ENCODE measurements at regions not wholly inside any gene's neighbourhood (a gene's known extent, or its start where the extent isn't known, plus 50 kb on each side); places are given as distances from the start of the nearest gene placed in this dataset.

DNA sequence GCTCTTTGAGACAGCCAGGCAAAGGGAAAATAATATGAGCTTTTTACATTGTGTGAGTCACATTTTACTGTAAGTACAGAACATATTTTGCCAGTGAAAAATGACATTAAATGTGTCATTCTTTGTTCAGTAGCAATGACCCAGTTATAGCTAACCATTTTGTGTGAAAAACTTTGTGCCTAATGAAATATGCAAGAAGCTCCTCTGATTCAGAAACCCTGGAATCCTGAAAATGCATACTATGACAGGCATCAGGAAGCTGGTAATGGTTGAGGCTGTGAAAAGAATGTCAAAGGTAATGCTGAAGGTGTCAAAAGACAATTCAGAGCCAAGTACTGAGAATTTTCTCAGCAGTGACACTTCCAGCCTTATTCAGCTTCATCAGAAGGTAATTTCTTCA, 549.5 kb upstream of the SMIM31 start:
- DNase-seq (no peak), ATAC-seq (no peak)
- Mint-ChIP-seq H3K36me3 (no peaks in the 10 kb centered on the region), H3K4me3 (no peak overlapping the region), H3K9me3 (peaks cover 9 to 16% of the 10 kb centered on the region in 2 donors), H3K4me1 (no peaks in the 10 kb centered on the region), H3K27ac (no peak overlapping the region), H3K27me3 (ENCODE audit: low read depth in 2 of 2) (no peaks in the 10 kb centered on the region)
- Histone ChIP-seq H3K27ac (ENCODE audit: low read length) (no peak overlapping the region), H3K4me3 (ENCODE audit: low read length) (no peak overlapping the region), H3K9me3 (ENCODE audit: control insufficient read depth, insufficient read depth, low read length) (no peaks in the 10 kb centered on the region), H3K4me1 (ENCODE audit: control insufficient read depth, insufficient read depth, low read length) (no peaks in the 10 kb centered on the region), H3K36me3 (ENCODE audit: control insufficient read depth, insufficient read depth, low read length) (no peaks in the 10 kb centered on the region), H3K27me3 (ENCODE audit: control insufficient read depth, insufficient read depth, low read length) (no peaks in the 10 kb centered on the region)
- TF ChIP-seq, protein P1, sequence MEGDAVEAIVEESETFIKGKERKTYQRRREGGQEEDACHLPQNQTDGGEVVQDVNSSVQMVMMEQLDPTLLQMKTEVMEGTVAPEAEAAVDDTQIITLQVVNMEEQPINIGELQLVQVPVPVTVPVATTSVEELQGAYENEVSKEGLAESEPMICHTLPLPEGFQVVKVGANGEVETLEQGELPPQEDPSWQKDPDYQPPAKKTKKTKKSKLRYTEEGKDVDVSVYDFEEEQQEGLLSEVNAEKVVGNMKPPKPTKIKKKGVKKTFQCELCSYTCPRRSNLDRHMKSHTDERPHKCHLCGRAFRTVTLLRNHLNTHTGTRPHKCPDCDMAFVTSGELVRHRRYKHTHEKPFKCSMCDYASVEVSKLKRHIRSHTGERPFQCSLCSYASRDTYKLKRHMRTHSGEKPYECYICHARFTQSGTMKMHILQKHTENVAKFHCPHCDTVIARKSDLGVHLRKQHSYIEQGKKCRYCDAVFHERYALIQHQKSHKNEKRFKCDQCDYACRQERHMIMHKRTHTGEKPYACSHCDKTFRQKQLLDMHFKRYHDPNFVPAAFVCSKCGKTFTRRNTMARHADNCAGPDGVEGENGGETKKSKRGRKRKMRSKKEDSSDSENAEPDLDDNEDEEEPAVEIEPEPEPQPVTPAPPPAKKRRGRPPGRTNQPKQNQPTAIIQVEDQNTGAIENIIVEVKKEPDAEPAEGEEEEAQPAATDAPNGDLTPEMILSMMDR (IDR thresholded peaks at IDR 0.05), result no peak
- intact Hi-C loops (cut with micrococcal nuclease), result no loop called here

DNA sequence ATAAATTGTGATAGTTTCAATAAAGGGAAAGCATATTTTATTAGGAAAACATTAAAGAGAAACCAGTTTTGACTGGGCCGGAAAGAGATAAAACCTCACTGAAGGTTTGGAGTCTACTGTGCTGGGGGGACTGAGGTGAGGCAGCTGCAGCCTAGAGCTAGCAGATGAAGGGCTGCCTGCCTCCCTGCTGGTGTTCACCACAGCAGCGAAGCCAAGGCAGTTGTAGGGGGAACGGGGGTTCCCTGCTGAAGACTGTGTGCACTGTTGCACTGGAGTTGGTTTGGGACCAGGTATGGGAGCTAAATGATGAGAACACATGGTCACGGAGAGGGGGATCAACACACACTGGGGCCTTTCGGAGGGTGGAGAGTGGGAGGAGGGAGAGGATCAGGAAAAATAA, 546.5 kb upstream of the SMIM31 start:
- H3K4me3 Mint-ChIP-seq, result no peak overlapping the region
- intact Hi-C loops (cut with micrococcal nuclease), result no loop called here
- ATAC-seq (no peak), DNase-seq (no peak)
- Histone ChIP-seq H3K4me1 (ENCODE audit: control insufficient read depth, insufficient read depth, low read length) (no peaks in the 10 kb centered on the region), H3K27ac (ENCODE audit: low read length) (no peak overlapping the region), H3K4me3 (ENCODE audit: low read length) (no peak overlapping the region), H3K27me3 (ENCODE audit: control insufficient read depth, insufficient read depth, low read length) (no peaks in the 10 kb centered on the region), H3K36me3 (ENCODE audit: control insufficient read depth, insufficient read depth, low read length) (no peaks in the 10 kb centered on the region), H3K9me3 (ENCODE audit: control insufficient read depth, insufficient read depth, low read length) (no peaks in the 10 kb centered on the region)
- H3K27ac Mint-ChIP-seq, result no peak overlapping the region
- no peaks in the 10 kb centered on the region for H3K4me1 Mint-ChIP-seq
- 80% methylated on average over 4 of the region's 5 CpGs for WGBS (ENCODE audit: insufficient coverage)
- H3K36me3 Mint-ChIP-seq, result no peaks in the 10 kb centered on the region
- H3K9me3 Mint-ChIP-seq, result peaks cover 5 to 15% of the 10 kb centered on the region in 2 donors
- no peaks in the 10 kb centered on the region for H3K27me3 Mint-ChIP-seq (ENCODE audit: low read depth in 2 of 2)
- TF ChIP-seq, protein P1 (IDR thresholded peaks at IDR 0.05), result no peak

DNA sequence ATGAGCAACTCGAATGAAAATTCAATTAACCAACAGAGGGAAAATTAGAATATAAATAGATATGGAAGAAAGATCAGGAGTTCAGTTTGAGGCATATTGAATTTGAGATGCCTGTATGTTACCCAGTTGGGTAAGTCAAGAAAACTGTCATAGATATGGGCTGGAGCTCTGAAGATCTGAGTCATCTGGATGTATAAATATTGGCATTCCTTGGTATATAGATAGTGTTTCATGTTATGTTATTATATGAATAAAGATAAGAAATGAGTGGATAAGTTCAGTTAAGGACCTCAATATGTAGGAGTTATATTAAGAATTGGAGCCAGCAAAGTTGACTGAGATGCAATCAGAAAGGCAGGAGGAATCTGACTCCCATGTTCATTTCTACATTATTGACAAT, 543.6 kb upstream of the SMIM31 start:
- Histone ChIP-seq H3K27ac (ENCODE audit: low read length) (no peak overlapping the region), H3K36me3 (ENCODE audit: control insufficient read depth, insufficient read depth, low read length) (no peaks in the 10 kb centered on the region), H3K9me3 (ENCODE audit: control insufficient read depth, insufficient read depth, low read length) (peaks cover 3% of the 10 kb centered on the region), H3K4me3 (ENCODE audit: low read length) (no peak overlapping the region), H3K4me1 (ENCODE audit: control insufficient read depth, insufficient read depth, low read length) (no peaks in the 10 kb centered on the region), H3K27me3 (ENCODE audit: control insufficient read depth, insufficient read depth, low read length) (no peaks in the 10 kb centered on the region)
- TF ChIP-seq, protein P1 (IDR thresholded peaks at IDR 0.05), result no peak
- Mint-ChIP-seq H3K4me1 (no peaks in the 10 kb centered on the region), H3K27ac (no peak overlapping the region), H3K4me3 (no peak overlapping the region), H3K27me3 (ENCODE audit: low read depth in 2 of 2) (no peaks in the 10 kb centered on the region), H3K36me3 (no peaks in the 10 kb centered on the region), H3K9me3 (peaks cover 3 to 13% of the 10 kb centered on the region in 2 donors)
- intact Hi-C loops (cut with micrococcal nuclease), result no loop called here
- 50% methylated on average over 1 of the region's 1 CpG for WGBS (ENCODE audit: insufficient coverage)
- DNase-seq (no peak), ATAC-seq (no peak)

DNA sequence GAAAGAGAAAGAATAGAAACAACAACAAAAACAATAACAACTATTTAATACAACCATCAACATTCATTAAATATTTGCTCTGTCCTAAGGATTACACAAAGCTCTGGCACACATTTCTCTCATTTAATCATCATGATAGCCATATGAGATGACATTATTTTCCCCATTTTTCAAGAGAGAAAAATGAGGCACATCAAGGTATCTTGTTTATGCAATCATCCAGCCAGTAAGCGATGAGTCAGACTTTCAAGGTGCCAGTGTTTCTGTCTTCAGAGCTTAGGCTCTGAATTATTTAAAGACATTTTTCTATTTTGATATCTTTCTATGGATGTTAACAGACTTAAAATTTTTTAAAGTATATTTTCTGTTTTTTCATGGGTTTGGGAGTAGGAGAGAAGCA, 541.8 kb upstream of the SMIM31 start:
- peaks cover 3% of the 10 kb centered on the region for H3K9me3 ChIP-seq (ENCODE audit: control insufficient read depth, insufficient read depth, low read length)
- intact Hi-C loops (cut with micrococcal nuclease), result no loop called here
- no peaks in the 10 kb centered on the region for H3K36me3 ChIP-seq (ENCODE audit: control insufficient read depth, insufficient read depth, low read length)
- 100% methylated on average over 1 of the region's 1 CpG for WGBS (ENCODE audit: insufficient coverage)
- Mint-ChIP-seq H3K4me1 (no peaks in the 10 kb centered on the region), H3K4me3 (no peak overlapping the region), H3K36me3 (no peaks in the 10 kb centered on the region), H3K27me3 (ENCODE audit: low read depth in 2 of 2) (no peaks in the 10 kb centered on the region), H3K9me3 (peaks cover 3 to 15% of the 10 kb centered on the region in 2 donors), H3K27ac (no peak overlapping the region)
- no peak overlapping the region for H3K4me3 ChIP-seq (ENCODE audit: low read length)
- H3K27ac ChIP-seq (ENCODE audit: low read length), result no peak overlapping the region
- no peaks in the 10 kb centered on the region for H3K4me1 ChIP-seq (ENCODE audit: control insufficient read depth, insufficient read depth, low read length)
- DNase-seq (no peak), ATAC-seq (no peak)
- TF ChIP-seq, protein P1 (IDR thresholded peaks at IDR 0.05), result no peak
- no peaks in the 10 kb centered on the region for H3K27me3 ChIP-seq (ENCODE audit: control insufficient read depth, insufficient read depth, low read length)

Measured in natural killer cell (primary cell).